SK-N-MC (cell line): ENCODE measurements at regions not wholly inside any gene's neighbourhood (a gene's known extent, or its start where the extent isn't known, plus 50 kb on each side); places are given as distances from the start of the nearest gene placed in this dataset.
"Not testable (repeated sequence)": the region's sequence is repeated elsewhere in the genome, so short reads cannot be mapped to it uniquely, and the experiment has no call there.

Experiments
- DNase-seq: peaks from one replicate; pipeline ENCODE4 v3.0.0-alpha.2; 2011; ENCODE audit warnings: low read depth, low spot score
- H3K27ac ChIP-seq: fragments of 200-600 bp; sonication (generic); 2 replicates; pipeline ENCODE4 v1.5.1; 2016; ENCODE audit warnings: mixed run types
- H3K36me3 ChIP-seq: fragments of 200-600 bp; sonication (generic); 2 replicates; pipeline ENCODE4 v1.6.1; 2017; ENCODE audit warnings: antibody characterized with exemption, low read length, mixed read lengths; ENCODE audit not compliant: insufficient read depth
- H3K4me3 ChIP-seq: fragments of 200-600 bp; sonication (generic); 2 replicates; pipeline ENCODE4 v1.5.1; 2016
- H3K9ac ChIP-seq: fragments of 200-600 bp; sonication (generic); 2 replicates; pipeline ENCODE4 v1.8.0; 2017; ENCODE audit warnings: mixed run types, mixed read lengths; ENCODE audit not compliant: insufficient read length
- H3K9me3 ChIP-seq: fragments of 200-600 bp; sonication (generic); 2 replicates; pipeline ENCODE4 v1.6.1; 2017; ENCODE audit warnings: low read depth, mild to moderate bottlenecking, antibody characterized with exemption, low read length, moderate library complexity, mixed read lengths
- EZH2 ChIP-seq: fragments of 200-600 bp; sonication (generic); IDR thresholded peaks from one replicate; pipeline ENCODE4 v1.6.1; 2017; ENCODE audit warnings: antibody characterized with exemption
- FOXP2 ChIP-seq: optimal IDR thresholded peaks from 2 replicates; pipeline ENCODE3; 2011; ENCODE audit warnings: mild to moderate bottlenecking, moderate library complexity; ENCODE audit not compliant: insufficient read depth; ENCODE audit errors: extremely low read length, control extremely low read depth
- POLR2AphosphoS5 ChIP-seq: IDR thresholded peaks from 2 replicates; pipeline ENCODE4 v1.6.1; 2012; ENCODE audit warnings: mild to moderate bottlenecking, low read depth, low read length, borderline replicate concordance

DNA sequence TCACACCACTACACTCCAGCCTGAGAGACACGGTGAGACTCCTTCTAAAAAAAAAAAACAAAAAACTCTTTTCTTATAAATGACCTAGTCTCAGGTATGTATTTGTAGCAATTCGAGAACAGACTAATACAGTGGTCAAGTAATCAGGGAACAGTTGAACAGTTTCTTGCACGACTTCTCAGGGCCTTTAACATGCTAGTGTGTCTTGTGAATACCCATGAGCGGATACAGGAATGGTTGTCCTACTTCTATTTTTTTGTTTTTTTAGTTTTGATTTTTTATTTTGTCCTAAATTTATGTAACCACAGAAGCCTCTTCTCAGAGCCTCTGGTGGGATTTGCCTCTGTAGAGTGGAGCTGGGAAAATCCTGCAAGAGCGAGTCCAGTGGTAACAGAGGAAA, 71.0 kb upstream of the NANOS1 start:
- no peak overlapping the region for H3K27ac ChIP-seq
- H3K9ac ChIP-seq, result no peak overlapping the region
- no peak overlapping the region for H3K4me3 ChIP-seq
- no peak for TF ChIP-seq POLR2AphosphoS5
- no peak for TF ChIP-seq FOXP2
- TF ChIP-seq EZH2, result no peak
- no peaks in the 10 kb centered on the region for H3K36me3 ChIP-seq
- DNase-seq, result no peak
- no peaks in the 10 kb centered on the region for H3K9me3 ChIP-seq

GRCh38 chr10:118958984-118959925, 70.3 kb upstream of the NANOS1 start:
- TF ChIP-seq EZH2 (no peak), POLR2AphosphoS5 (no peak), FOXP2 (no peak)
- no peak for DNase-seq
- H3K27ac ChIP-seq, result no peak overlapping the region
- H3K9me3 ChIP-seq, result no peaks in the 10 kb centered on the region
- H3K9ac ChIP-seq, result no peak overlapping the region
- H3K36me3 ChIP-seq, result no peaks in the 10 kb centered on the region
- no peak overlapping the region for H3K4me3 ChIP-seq

DNA sequence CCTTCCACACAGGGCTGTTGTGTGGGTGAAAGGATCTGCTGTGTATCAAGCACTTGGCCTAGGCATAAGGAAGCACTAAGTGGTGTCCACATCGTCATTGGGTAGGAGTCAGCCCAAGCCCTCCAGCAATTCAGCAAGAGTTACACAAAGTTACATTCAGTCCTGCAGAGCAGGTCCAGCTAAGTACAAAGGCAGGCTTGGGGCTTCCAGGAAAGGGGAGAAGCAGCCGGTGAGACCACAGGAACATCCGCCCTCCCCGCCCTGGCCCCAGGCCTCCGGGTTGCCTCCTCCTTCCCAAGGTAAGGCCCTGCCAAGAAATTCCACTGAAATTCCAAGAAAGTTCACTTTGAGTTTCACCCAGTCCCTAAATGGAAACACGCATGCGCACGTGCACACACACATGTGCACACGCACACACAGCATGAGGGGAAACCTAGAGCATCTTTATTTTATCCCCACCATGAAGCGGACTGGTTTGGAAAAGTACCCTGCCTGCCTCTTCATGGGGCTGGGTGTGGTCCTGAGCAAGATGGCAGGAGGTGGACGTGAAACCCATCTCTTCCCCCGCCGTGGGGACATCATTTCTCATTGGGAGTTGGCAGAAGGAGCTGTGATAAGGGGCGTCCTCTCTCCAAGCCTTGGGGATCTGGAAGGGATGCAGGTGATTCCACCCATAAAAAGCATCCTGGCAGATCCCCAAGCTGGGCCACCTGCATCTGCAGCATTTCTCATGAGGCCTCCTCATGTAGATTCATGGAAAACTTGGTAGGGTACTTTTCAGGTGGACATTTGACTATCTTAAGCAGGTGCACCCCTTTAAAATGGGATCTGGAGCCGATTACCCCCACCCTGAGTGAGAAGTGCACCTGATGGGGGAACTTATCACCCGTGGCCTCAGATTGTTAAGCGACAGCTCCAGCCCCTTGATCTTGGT, 69.1 kb upstream of the NANOS1 start:
- Histone ChIP-seq H3K36me3 (no peaks in the 10 kb centered on the region), H3K27ac (no peak overlapping the region), H3K9me3 (no peaks in the 10 kb centered on the region), H3K9ac (no peak overlapping the region), H3K4me3 (no peak overlapping the region)
- no peak for DNase-seq
- TF ChIP-seq EZH2 (no peak), POLR2AphosphoS5 (no peak), FOXP2 (no peak)

GRCh38 chr10:118961436-118961835, 68.1 kb upstream of the NANOS1 start:
- TF ChIP-seq EZH2 (no peak), FOXP2 (no peak)
- no peak for DNase-seq
- Histone ChIP-seq H3K9me3 (no peaks in the 10 kb centered on the region), H3K4me3 (no peak overlapping the region), H3K9ac (no peak overlapping the region), H3K27ac (no peak overlapping the region), H3K36me3 (no peaks in the 10 kb centered on the region)

GRCh38 chr10:118962331-118962868, 67.1 kb upstream of the NANOS1 start:
- not testable (repeated sequence) for H3K27ac ChIP-seq

DNA sequence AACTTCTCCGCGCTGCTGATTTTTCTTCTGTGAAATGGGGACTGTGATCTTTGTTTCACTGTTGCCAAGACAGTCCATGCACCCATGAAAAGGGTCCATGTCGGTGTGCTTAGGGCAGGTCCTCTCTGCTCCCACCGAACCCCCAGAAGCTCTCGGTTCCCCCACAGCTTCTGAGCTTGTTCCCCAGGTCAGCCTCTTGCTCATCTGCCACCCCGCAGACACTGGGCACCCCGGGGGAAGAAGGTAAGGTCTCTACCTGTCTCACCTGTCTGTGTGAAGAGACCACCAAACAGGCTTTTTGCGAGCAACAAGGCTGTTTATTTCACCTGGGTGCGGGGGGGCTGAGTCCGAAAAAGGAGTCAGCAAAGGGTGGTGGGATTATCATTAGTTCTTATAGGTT, 66.2 kb upstream of the NANOS1 start:
- no peak for DNase-seq
- no peaks in the 10 kb centered on the region for H3K36me3 ChIP-seq
- no peak for TF ChIP-seq FOXP2
- no peak for TF ChIP-seq POLR2AphosphoS5
- H3K4me3 ChIP-seq, result no peak overlapping the region
- no peaks in the 10 kb centered on the region for H3K9me3 ChIP-seq
- no peak overlapping the region for H3K27ac ChIP-seq
- no peak overlapping the region for H3K9ac ChIP-seq

More at GRCh38 chr10:118962331-118962868, 67.1 kb upstream of the NANOS1 start:
- not testable (repeated sequence) for H3K4me3 ChIP-seq, H3K9me3 ChIP-seq, DNase-seq, H3K9ac ChIP-seq, H3K36me3 ChIP-seq

- Histone ChIP-seq H3K4me3 (no peak overlapping the region), H3K9ac (no peak overlapping the region), H3K9me3 (no peaks in the 10 kb centered on the region), H3K36me3 (no peaks in the 10 kb centered on the region), H3K27ac (no peak overlapping the region)
- TF ChIP-seq EZH2 (no peak), FOXP2 (no peak), POLR2AphosphoS5 (no peak)
- no peak for DNase-seq
These were observed 65.6 kb upstream of the NANOS1 start for GRCh38 chr10:118963933-118964332.

GRCh38 chr10:118964476-118964875, 65.0 kb upstream of the NANOS1 start:
- H3K27ac ChIP-seq, H3K36me3 ChIP-seq, DNase-seq, H3K4me3 ChIP-seq, H3K9ac ChIP-seq, H3K9me3 ChIP-seq: not testable (repeated sequence)
